PC-9 (cell line): ENCODE measurements at regions not wholly inside any gene's neighbourhood (a gene's known extent, or its start where the extent isn't known, plus 50 kb on each side); places are given as distances from the start of the nearest gene placed in this dataset.

ENCODE experiments used
- BruUV-seq: library from RNA; stranded (reverse); fragments of 400-500 nt; replicated peaks from 2 replicates; lab custom pipeline; 2021; lab: Mats Ljungman, UMichigan
- CTCF ChIA-PET: fragments of 300-600 bp; sonication (Branson Sonifier 250); formaldehyde crosslinking; loops from one replicate; lab custom pipeline; 2022; ENCODE audit warnings: antibody characterized with exemption; lab: Charles Lee
- POLR2A ChIA-PET: fragments of 300-600 bp; sonication (Branson Sonifier 250); formaldehyde crosslinking; loops from one replicate; lab custom pipeline; 2022; ENCODE audit warnings: antibody characterized with exemption; ENCODE audit not compliant: unreplicated experiment; lab: Charles Lee
- DNase-seq, 2 experiments: peaks; one replicate each; pipeline versions ENCODE4 v3.0.0 to v3.0.0-alpha.2; 2015 to 2022; ENCODE audit warnings: mixed read lengths in 1 of 2
- H2AFZ ChIP-seq: fragments of 200-600 bp; sonication (generic); 2 replicates; pipeline ENCODE4 v1.8.1; 2017; ENCODE audit warnings: antibody characterized with exemption
- H3F3A ChIP-seq: fragments of 200-600 bp; sonication (generic); 2 replicates; pipeline ENCODE4 v1.8.1; 2017; ENCODE audit warnings: antibody characterized with exemption, mild to moderate bottlenecking, low read depth; ENCODE audit not compliant: insufficient read depth
- H3K27ac ChIP-seq: fragments of 200-600 bp; sonication (generic); 2 replicates; pipeline ENCODE4 v1.6.1; 2016; ENCODE audit warnings: mixed run types
- H3K27me3 ChIP-seq: fragments of 200-600 bp; sonication (generic); 2 replicates; pipeline ENCODE4 v1.6.1; 2016; ENCODE audit warnings: low read depth, mixed run types; ENCODE audit not compliant: insufficient read depth
- H3K36me3 ChIP-seq: fragments of 200-600 bp; sonication (generic); 2 replicates; pipeline ENCODE4 v1.6.1; 2016; ENCODE audit warnings: low read depth, mixed run types
- H3K4me1 ChIP-seq: fragments of 200-600 bp; sonication (generic); replicated peaks from 2 replicates; pipeline ENCODE4 v1.6.1; 2016; ENCODE audit warnings: mixed run types; ENCODE audit not compliant: insufficient read depth
- H3K4me2 ChIP-seq: fragments of 200-600 bp; sonication (generic); 2 replicates; pipeline ENCODE4 v1.6.1; 2017; ENCODE audit warnings: mixed run types
- H3K4me3 ChIP-seq: fragments of 200-600 bp; sonication (generic); 2 replicates; pipeline ENCODE4 v1.6.1; 2016; ENCODE audit warnings: mixed run types
- H3K79me2 ChIP-seq: fragments of 200-600 bp; sonication (generic); 2 replicates; pipeline ENCODE4 v1.6.1; 2017; ENCODE audit warnings: low read depth, mixed run types
- H3K9me2 ChIP-seq: fragments of 200-600 bp; sonication (generic); 2 replicates; pipeline ENCODE4 v1.8.1; 2017; ENCODE audit warnings: mild to moderate bottlenecking; ENCODE audit not compliant: insufficient read depth
- H3K9me3 ChIP-seq: fragments of 200-600 bp; sonication (generic); 2 replicates; pipeline ENCODE4 v1.8.1; 2016; ENCODE audit warnings: low read depth; ENCODE audit not compliant: insufficient read depth
- H4K20me1 ChIP-seq: fragments of 200-600 bp; sonication (generic); 2 replicates; pipeline ENCODE4 v1.8.1; 2017; ENCODE audit not compliant: insufficient read depth
- EZH2 ChIP-seq: fragments of 200-600 bp; sonication (generic); IDR thresholded peaks from 2 replicates; pipeline ENCODE4 v1.8.0; 2017; ENCODE audit warnings: antibody characterized with exemption, low read depth
- intact Hi-C: fragments of 100-400 bp; cut with micrococcal nuclease; formaldehyde crosslinking; loops from one replicate; pipeline ENCODE4 v1.10.0; 2022; ENCODE audit not compliant: unreplicated experiment
- TF ChIP-seq, protein P1 (sequence below): fragments of 200-600 bp; sonication (generic); conservative IDR thresholded peaks from 2 replicates; pipeline ENCODE4 v1.6.1; 2017; ENCODE audit warnings: mixed run types, antibody characterized with exemption, mild to moderate bottlenecking, moderate library complexity

DNA sequence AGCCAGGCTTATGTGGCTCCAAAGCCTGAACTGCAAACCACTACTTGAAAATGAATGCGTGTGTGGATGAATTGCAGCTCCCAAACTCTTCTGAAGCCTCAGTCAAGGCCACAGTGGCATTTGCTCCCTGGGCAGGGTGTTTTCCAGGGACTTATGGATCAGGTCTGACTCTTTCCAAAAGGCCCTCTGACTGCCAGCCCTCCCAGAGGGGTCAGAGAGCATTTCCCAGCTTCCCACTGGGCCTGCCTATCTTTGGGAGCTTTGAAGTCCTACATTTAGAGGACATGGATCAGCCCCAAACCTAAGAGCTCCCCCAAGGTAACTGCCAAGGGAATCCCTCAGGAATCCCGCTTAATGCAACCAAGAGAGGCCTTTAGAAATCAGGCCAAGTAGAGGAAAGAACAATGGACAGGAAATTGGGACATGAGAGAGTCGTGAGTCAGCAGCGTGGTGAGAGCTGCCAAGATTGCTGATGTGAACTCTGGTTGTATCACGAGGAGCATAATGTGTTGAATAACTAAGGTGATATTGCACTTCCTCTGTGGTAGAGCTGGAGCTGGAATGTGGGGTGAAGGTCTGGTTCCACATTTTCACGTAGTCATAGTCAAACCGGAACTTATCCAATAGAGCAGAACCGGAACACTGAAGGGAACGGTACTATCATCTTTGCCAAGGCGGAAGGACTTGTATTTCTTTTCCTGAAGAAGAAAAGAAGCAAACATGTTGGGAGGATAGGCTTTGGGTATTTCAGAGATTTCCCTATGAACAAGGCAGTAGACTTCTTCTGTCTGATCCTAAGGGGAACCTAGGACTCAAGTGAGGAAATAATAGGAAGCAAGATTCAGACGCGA, 99.4 kb upstream of the JUN start:
- no peaks in the 10 kb centered on the region for H3K9me2 ChIP-seq
- no peaks in the 10 kb centered on the region for H3K9me3 ChIP-seq
- peaks cover 6% of the 10 kb centered on the region for H3K79me2 ChIP-seq
- peaks cover 47% of the 10 kb centered on the region for H3F3A ChIP-seq
- peaks cover 68% of the 10 kb centered on the region for H3K4me1 ChIP-seq
- H3K27ac ChIP-seq, result peak overlapping the region; percentile 99
- H3K4me2 ChIP-seq, result peak overlapping the region; percentile 70
- CTCF ChIA-PET, result no interaction called here
- H2AFZ ChIP-seq, result 0 out of 2 replicates have a peak overlapping the region, but pooled peaks have one; percentile 30
- no peaks in the 10 kb centered on the region for H4K20me1 ChIP-seq
- no peaks in the 10 kb centered on the region for H3K36me3 ChIP-seq
- intact Hi-C loops, result loop anchor here (1.0 to 5.0 kb wide), 5 partner anchors 20 to 549 kb away; no protein-coding TSS in a partner anchor
- peak overlapping the region; percentile 16; the same call in 1 of the 2 replicates for H3K4me3 ChIP-seq
- POLR2A ChIA-PET, result interaction anchor here (0.5 to 1.5 kb wide), 10 partner anchors 13 to 103 kb away, joined by 3 to 22 read pairs (median 7); partner anchors contain the start of gene JUN
- BruUV-seq, result no TSS peak
- no peak for TF ChIP-seq EZH2
- TF ChIP-seq, protein P1, sequence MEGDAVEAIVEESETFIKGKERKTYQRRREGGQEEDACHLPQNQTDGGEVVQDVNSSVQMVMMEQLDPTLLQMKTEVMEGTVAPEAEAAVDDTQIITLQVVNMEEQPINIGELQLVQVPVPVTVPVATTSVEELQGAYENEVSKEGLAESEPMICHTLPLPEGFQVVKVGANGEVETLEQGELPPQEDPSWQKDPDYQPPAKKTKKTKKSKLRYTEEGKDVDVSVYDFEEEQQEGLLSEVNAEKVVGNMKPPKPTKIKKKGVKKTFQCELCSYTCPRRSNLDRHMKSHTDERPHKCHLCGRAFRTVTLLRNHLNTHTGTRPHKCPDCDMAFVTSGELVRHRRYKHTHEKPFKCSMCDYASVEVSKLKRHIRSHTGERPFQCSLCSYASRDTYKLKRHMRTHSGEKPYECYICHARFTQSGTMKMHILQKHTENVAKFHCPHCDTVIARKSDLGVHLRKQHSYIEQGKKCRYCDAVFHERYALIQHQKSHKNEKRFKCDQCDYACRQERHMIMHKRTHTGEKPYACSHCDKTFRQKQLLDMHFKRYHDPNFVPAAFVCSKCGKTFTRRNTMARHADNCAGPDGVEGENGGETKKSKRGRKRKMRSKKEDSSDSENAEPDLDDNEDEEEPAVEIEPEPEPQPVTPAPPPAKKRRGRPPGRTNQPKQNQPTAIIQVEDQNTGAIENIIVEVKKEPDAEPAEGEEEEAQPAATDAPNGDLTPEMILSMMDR, result no peak
- peak; percentile 87 to 98 for DNase-seq
- H3K27me3 ChIP-seq, result no peaks in the 10 kb centered on the region

GRCh38 chr1:58883888-58884482, 100.1 kb upstream of the JUN start:
- H3K4me2 ChIP-seq, result peak overlapping the region; percentile 70

More at GRCh38 chr1:58883888-58884482, 100.1 kb upstream of the JUN start:
- Histone ChIP-seq H3K36me3 (no peaks in the 10 kb centered on the region), H4K20me1 (no peaks in the 10 kb centered on the region), H3K4me3 (peak overlapping the region; percentile 16; the same call in 1 of the 2 replicates), H3K79me2 (peaks cover 6% of the 10 kb centered on the region), H3K4me1 (peaks cover 68% of the 10 kb centered on the region), H3K9me3 (no peaks in the 10 kb centered on the region), H3K27ac (peak overlapping the region; percentile 99), H2AFZ (0 out of 2 replicates have a peak overlapping the region, but pooled peaks have one; percentile 30), H3K9me2 (no peaks in the 10 kb centered on the region), H3K27me3 (no peaks in the 10 kb centered on the region), H3F3A (peaks cover 47% of the 10 kb centered on the region)
- ChIA-PET CTCF (no interaction called here), POLR2A (interaction anchor here (0.5 to 1.5 kb wide), 6 partner anchors 15 to 102 kb away, joined by 3 to 22 read pairs (median 7); partner anchors contain the start of gene JUN)
- DNase-seq, result peak in 1 of 2 experiments; percentile 80
- intact Hi-C loops, result loop anchor here (1.0 to 5.0 kb wide), 5 partner anchors 19 to 548 kb away; no protein-coding TSS in a partner anchor
- TSS peak; percentile 94 for BruUV-seq
- no peak for TF ChIP-seq EZH2
- TF ChIP-seq, protein P1, result 0 out of 2 replicates have a peak, but pooled peaks have one; percentile 17
